ENCODE measurements at regions not wholly inside any gene's neighbourhood (a gene's known extent, or its start where the extent isn't known, plus 50 kb on each side); places are given as distances from the start of the nearest gene placed in this dataset.

DNA sequence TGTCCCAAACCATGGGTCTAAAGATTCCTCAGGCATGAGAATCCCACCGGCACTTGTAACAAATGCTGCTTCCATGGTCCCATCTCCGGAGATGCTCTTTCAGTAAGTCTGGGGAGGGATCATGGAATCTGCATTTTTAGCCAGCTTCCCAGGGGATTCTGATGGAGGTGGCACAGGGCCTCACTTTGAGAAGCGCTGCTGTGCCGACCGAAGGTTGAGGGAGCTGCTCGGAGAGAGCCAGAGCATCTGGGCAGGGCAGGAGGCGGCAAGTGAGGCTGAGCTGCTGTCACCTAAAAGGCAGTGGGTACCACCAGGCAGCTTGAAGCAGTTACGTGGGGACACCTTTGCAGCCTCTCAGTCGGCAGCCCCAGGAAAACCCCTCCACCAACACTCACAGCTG lies 100.2 kb upstream of the CDYL start:
- H3K9me1 ChIP-seq (replicated peaks; ENCODE audit: control insufficient read depth, extremely low read depth, insufficient read depth, low read length) = no peaks in the 10 kb centered on the region
- no peak for TF ChIP-seq POLR2A (IDR thresholded peaks at IDR 0.05; ENCODE audit: low read depth, low read length)
- no peak for TF ChIP-seq JUN (IDR thresholded peaks at IDR 0.05; ENCODE audit: borderline replicate concordance, insufficient read depth, insufficient read length, low read depth)
- TF ChIP-seq, protein P1, sequence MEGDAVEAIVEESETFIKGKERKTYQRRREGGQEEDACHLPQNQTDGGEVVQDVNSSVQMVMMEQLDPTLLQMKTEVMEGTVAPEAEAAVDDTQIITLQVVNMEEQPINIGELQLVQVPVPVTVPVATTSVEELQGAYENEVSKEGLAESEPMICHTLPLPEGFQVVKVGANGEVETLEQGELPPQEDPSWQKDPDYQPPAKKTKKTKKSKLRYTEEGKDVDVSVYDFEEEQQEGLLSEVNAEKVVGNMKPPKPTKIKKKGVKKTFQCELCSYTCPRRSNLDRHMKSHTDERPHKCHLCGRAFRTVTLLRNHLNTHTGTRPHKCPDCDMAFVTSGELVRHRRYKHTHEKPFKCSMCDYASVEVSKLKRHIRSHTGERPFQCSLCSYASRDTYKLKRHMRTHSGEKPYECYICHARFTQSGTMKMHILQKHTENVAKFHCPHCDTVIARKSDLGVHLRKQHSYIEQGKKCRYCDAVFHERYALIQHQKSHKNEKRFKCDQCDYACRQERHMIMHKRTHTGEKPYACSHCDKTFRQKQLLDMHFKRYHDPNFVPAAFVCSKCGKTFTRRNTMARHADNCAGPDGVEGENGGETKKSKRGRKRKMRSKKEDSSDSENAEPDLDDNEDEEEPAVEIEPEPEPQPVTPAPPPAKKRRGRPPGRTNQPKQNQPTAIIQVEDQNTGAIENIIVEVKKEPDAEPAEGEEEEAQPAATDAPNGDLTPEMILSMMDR (IDR thresholded peaks at IDR 0.05; ENCODE audit: extremely low read depth in 1 of 2, insufficient read depth in 1 of 2, low read depth in 1 of 2, low read length in 2 of 2) = no peak
- no peak for TF ChIP-seq MYC (IDR thresholded peaks at IDR 0.05; ENCODE audit: low read depth, low read length)
- TF ChIP-seq EZH2 (IDR thresholded peaks at IDR 0.05; ENCODE audit: borderline replicate concordance, low read depth, low read length, severe bottlenecking) = no peak
- no peak for TF ChIP-seq GATA2 (IDR thresholded peaks at IDR 0.05; ENCODE audit: insufficient read depth, insufficient read length, low read depth, low read length)
- no peaks in the 10 kb centered on the region for H3K9me3 ChIP-seq (replicated peaks; ENCODE audit: control insufficient read depth, insufficient read depth, low read length)
- no peak overlapping the region for H3K27ac ChIP-seq (ENCODE audit: insufficient read depth, low read depth, low read length)
- H3K36me3 ChIP-seq (ENCODE audit: control insufficient read depth in 2 of 2, extremely low read depth in 1 of 2, insufficient read depth in 2 of 2, low read length in 2 of 2) = no peaks in the 10 kb centered on the region
- ChIA-PET CTCF (interaction anchor here (1.0 to 1.5 kb wide), 2 partner anchors 10 to 26 kb away, joined by 3 read pairs; no protein-coding TSS in a partner anchor), POLR2A (no interaction called here)
- H3K79me2 ChIP-seq (ENCODE audit: control insufficient read depth, insufficient read depth, low read length) = no peaks in the 10 kb centered on the region
- no peaks in the 10 kb centered on the region for H4K20me1 ChIP-seq (replicated peaks; ENCODE audit: control insufficient read depth, extremely low read depth, insufficient read depth, low read length)
- H3K27me3 ChIP-seq (ENCODE audit: control insufficient read depth in 2 of 2, insufficient read depth in 2 of 2, low read length in 2 of 2) = peaks cover 0 to 4% of the 10 kb centered on the region in 2 experiments
- FAIRE-seq (no peak), DNase-seq (ENCODE audit: low read depth, low spot score) (no peak)
- dilution Hi-C loops (cut with MboI; ENCODE audit: extremely low pct_ligation_motif_present, low sequenced_read_pairs) (no loop called here), intact Hi-C loops (cut with micrococcal nuclease) (no loop called here)
- H2AFZ ChIP-seq (ENCODE audit: low read depth, low read length) = no peak overlapping the region
- no peak overlapping the region for H3K9ac ChIP-seq (replicated peaks; ENCODE audit: extremely low read depth, insufficient read depth, low read length)
- no TSS peak for BruUV-seq (replicated peaks)
- H3K4me3 ChIP-seq (replicated peaks in 1 of 3; ENCODE audit: insufficient read depth in 1 of 3, low read depth in 1 of 3, low read length in 3 of 3) = no peak overlapping the region
- H3K4me2 ChIP-seq (ENCODE audit: insufficient read depth, low read length) = no peak overlapping the region
- no peaks in the 10 kb centered on the region for H3K4me1 ChIP-seq (ENCODE audit: control insufficient read depth, extremely low read depth, insufficient read depth, low read length)

DNA sequence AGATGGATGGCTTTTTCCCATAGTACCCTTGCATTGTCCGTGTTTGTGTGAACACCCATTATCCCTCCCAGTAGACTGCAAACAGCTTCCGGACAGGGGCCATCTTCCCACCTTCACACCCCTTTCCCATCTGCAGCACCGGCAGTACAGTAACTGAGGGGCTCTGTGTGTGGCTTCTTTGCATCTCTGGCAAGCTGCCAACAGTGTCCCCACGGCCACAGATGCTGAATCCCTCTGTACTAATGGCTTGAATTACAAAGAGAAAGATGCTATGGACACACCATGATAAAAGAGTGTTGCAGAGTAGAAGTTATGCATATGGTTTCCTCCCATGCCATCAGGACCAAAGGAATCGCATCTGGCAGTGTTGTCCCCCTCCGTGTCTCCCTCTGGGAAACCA lies 101.1 kb upstream of the CDYL start:
- DNase-seq (ENCODE audit: low read depth, low spot score) (no peak), FAIRE-seq (no peak)
- H2AFZ ChIP-seq (ENCODE audit: low read depth, low read length) = no peak overlapping the region
- dilution Hi-C loops (cut with MboI; ENCODE audit: extremely low pct_ligation_motif_present, low sequenced_read_pairs) (no loop called here), intact Hi-C loops (cut with micrococcal nuclease) (no loop called here)
- no peaks in the 10 kb centered on the region for H3K36me3 ChIP-seq (ENCODE audit: control insufficient read depth in 2 of 2, extremely low read depth in 1 of 2, insufficient read depth in 2 of 2, low read length in 2 of 2)
- no peaks in the 10 kb centered on the region for H3K4me1 ChIP-seq (ENCODE audit: control insufficient read depth, extremely low read depth, insufficient read depth, low read length)
- BruUV-seq (replicated peaks) = no TSS peak
- no peaks in the 10 kb centered on the region for H3K9me3 ChIP-seq (replicated peaks; ENCODE audit: control insufficient read depth, insufficient read depth, low read length)
- H3K9me1 ChIP-seq (replicated peaks; ENCODE audit: control insufficient read depth, extremely low read depth, insufficient read depth, low read length) = no peaks in the 10 kb centered on the region
- no peak overlapping the region for H3K4me2 ChIP-seq (ENCODE audit: insufficient read depth, low read length)
- H3K9ac ChIP-seq (replicated peaks; ENCODE audit: extremely low read depth, insufficient read depth, low read length) = no peak overlapping the region
- POLR2A ChIA-PET = no interaction called here
- H3K27me3 ChIP-seq (ENCODE audit: control insufficient read depth in 2 of 2, insufficient read depth in 2 of 2, low read length in 2 of 2) = peaks cover 0 to 4% of the 10 kb centered on the region in 2 experiments
- H3K4me3 ChIP-seq (replicated peaks in 1 of 3; ENCODE audit: insufficient read depth in 1 of 3, low read depth in 1 of 3, low read length in 3 of 3) = no peak overlapping the region
- H4K20me1 ChIP-seq (replicated peaks; ENCODE audit: control insufficient read depth, extremely low read depth, insufficient read depth, low read length) = no peaks in the 10 kb centered on the region
- TF ChIP-seq, protein P2, sequence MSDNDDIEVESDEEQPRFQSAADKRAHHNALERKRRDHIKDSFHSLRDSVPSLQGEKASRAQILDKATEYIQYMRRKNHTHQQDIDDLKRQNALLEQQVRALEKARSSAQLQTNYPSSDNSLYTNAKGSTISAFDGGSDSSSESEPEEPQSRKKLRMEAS (IDR thresholded peaks at IDR 0.05; ENCODE audit: insufficient read depth, insufficient read length) = no peak
- no peak for TF ChIP-seq MYC (IDR thresholded peaks at IDR 0.05; ENCODE audit: low read depth, low read length)
- TF ChIP-seq GATA2 (IDR thresholded peaks at IDR 0.05; ENCODE audit: insufficient read depth, insufficient read length, low read depth, low read length) = no peak
- TF ChIP-seq JUN (IDR thresholded peaks at IDR 0.05; ENCODE audit: borderline replicate concordance, insufficient read depth, insufficient read length, low read depth) = no peak
- TF ChIP-seq POLR2AphosphoS5 (IDR thresholded peaks at IDR 0.05; ENCODE audit: insufficient read depth, low read depth, low read length) = no peak
- TF ChIP-seq, protein P1 (IDR thresholded peaks at IDR 0.05; ENCODE audit: extremely low read depth in 1 of 2, insufficient read depth in 1 of 2, low read depth in 1 of 2, low read length in 2 of 2) = no peak
- H3K79me2 ChIP-seq (ENCODE audit: control insufficient read depth, insufficient read depth, low read length) = no peaks in the 10 kb centered on the region
- CTCF ChIA-PET = interaction anchor here (1.5 kb wide), 1 partner anchor 9 kb away, joined by 3 read pairs; no protein-coding TSS in a partner anchor
- H3K27ac ChIP-seq (ENCODE audit: insufficient read depth, low read depth, low read length) = no peak overlapping the region
